Neural progenitor cell (in vitro differentiated cells): ENCODE measurements at regions not wholly inside any gene's neighbourhood (a gene's known extent, or its start where the extent isn't known, plus 50 kb on each side); places are given as distances from the start of the nearest gene placed in this dataset.

Experiments used
- DNase-seq: peaks from one replicate; pipeline ENCODE4 v3.0.0-alpha.2; 2016; ENCODE audit warnings: low spot score
- H2AFZ ChIP-seq: fragments of 200-600 bp; sonication (generic); replicated peaks from 2 replicates; pipeline ENCODE4 v1.6.1; 2016; ENCODE audit warnings: antibody characterized with exemption
- H3F3A ChIP-seq: fragments of 200-600 bp; sonication (generic); 2 replicates; pipeline ENCODE4 v1.6.1; 2016; ENCODE audit warnings: antibody characterized with exemption, low read depth
- H3K27ac ChIP-seq: fragments of 200-600 bp; sonication (generic); 2 replicates; pipeline ENCODE4 v1.5.1; 2016; ENCODE audit warnings: mild to moderate bottlenecking
- H3K27me3 ChIP-seq: fragments of 200-600 bp; sonication (generic); 2 replicates; pipeline ENCODE4 v1.6.1; 2016; ENCODE audit warnings: mild to moderate bottlenecking, moderate library complexity
- H3K36me3 ChIP-seq: fragments of 200-600 bp; sonication (generic); 2 replicates; pipeline ENCODE4 v1.5.1; 2016
- H3K4me1 ChIP-seq: fragments of 200-600 bp; sonication (generic); 2 replicates; pipeline ENCODE4 v1.6.1; 2016; ENCODE audit warnings: mixed run types
- H3K4me2 ChIP-seq: fragments of 200-600 bp; sonication (generic); 2 replicates; pipeline ENCODE4 v1.6.1; 2016
- H3K4me3 ChIP-seq: fragments of 200-600 bp; sonication (generic); 2 replicates; pipeline ENCODE4 v1.5.1; 2016
- H3K79me2 ChIP-seq: fragments of 200-600 bp; sonication (generic); 2 replicates; pipeline ENCODE4 v1.6.1; 2016; ENCODE audit warnings: low read depth
- H3K9ac ChIP-seq: fragments of 200-600 bp; sonication (generic); 2 replicates; pipeline ENCODE4 v1.6.1; 2016
- H3K9me3 ChIP-seq: fragments of 200-600 bp; sonication (generic); 2 replicates; pipeline ENCODE4 v1.5.1; 2016; ENCODE audit warnings: low read depth
- H4K20me1 ChIP-seq: fragments of 200-600 bp; sonication (generic); 2 replicates; pipeline ENCODE4 v1.6.1; 2016; ENCODE audit warnings: low read depth
- H3K27ac Mint-ChIP-seq: 3 replicates; pipeline ENCODE4 v1.8.0; 2021; ENCODE audit warnings: mixed read lengths
- H3K27me3 Mint-ChIP-seq: 2 replicates; pipeline ENCODE4 v1.8.0; 2022; ENCODE audit warnings: low read depth, mild to moderate bottlenecking, inconsistent platforms, moderate library complexity, mixed read lengths; ENCODE audit not compliant: insufficient read depth
- H3K36me3 Mint-ChIP-seq: 3 replicates; pipeline ENCODE4 v1.8.0; 2021; ENCODE audit warnings: mixed read lengths
- H3K4me1 Mint-ChIP-seq: 3 replicates; pipeline ENCODE4 v1.8.0; 2021; ENCODE audit warnings: mixed read lengths
- H3K4me3 Mint-ChIP-seq: 3 replicates; pipeline ENCODE4 v1.8.0; 2021; ENCODE audit warnings: mild to moderate bottlenecking, moderate library complexity, mixed read lengths
- H3K9me3 Mint-ChIP-seq: 3 replicates; pipeline ENCODE4 v1.8.0; 2020; ENCODE audit warnings: mixed read lengths
- CTCF ChIP-seq: fragments of 200-600 bp; sonication (generic); IDR thresholded peaks from 2 replicates; pipeline ENCODE4 v1.5.1; 2017; ENCODE audit warnings: antibody characterized with exemption, mild to moderate bottlenecking
- EZH2 ChIP-seq: fragments of 200-600 bp; sonication (generic); IDR thresholded peaks from 2 replicates; pipeline ENCODE4 v1.6.1; 2017; ENCODE audit warnings: antibody characterized with exemption, mild to moderate bottlenecking, moderate library complexity
- EZH2phosphoT487 ChIP-seq: fragments of 200-600 bp; sonication (generic); IDR thresholded peaks from 2 replicates; pipeline ENCODE4 v1.6.1; 2017; ENCODE audit warnings: antibody characterized with exemption

- Histone ChIP-seq H3K9me3 (no peaks in the 10 kb centered on the region), H3F3A (no peaks in the 10 kb centered on the region), H3K27me3 (no peaks in the 10 kb centered on the region), H2AFZ (peak overlapping the region; percentile 19), H3K79me2 (no peaks in the 10 kb centered on the region), H3K4me3 (no peak overlapping the region), H4K20me1 (no peaks in the 10 kb centered on the region), H3K4me1 (no peaks in the 10 kb centered on the region), H3K4me2 (no peak overlapping the region), H3K36me3 (no peaks in the 10 kb centered on the region), H3K27ac (no peak overlapping the region), H3K9ac (no peak overlapping the region)
- no peaks in the 10 kb centered on the region for H3K36me3 Mint-ChIP-seq
- TF ChIP-seq EZH2, result no peak
- no peak for TF ChIP-seq CTCF
- no peak for TF ChIP-seq EZH2phosphoT487
- H3K27me3 Mint-ChIP-seq, result no peaks in the 10 kb centered on the region
- H3K4me1 Mint-ChIP-seq, result no peaks in the 10 kb centered on the region
- no peak overlapping the region for H3K4me3 Mint-ChIP-seq
- H3K27ac Mint-ChIP-seq, result no peak overlapping the region
- no peak for DNase-seq
- no peaks in the 10 kb centered on the region for H3K9me3 Mint-ChIP-seq
These were observed 884.8 kb upstream of the ZEB2 start for GRCh38 chr2:145404690-145405089.

- Histone ChIP-seq H2AFZ (no peak overlapping the region), H3F3A (no peaks in the 10 kb centered on the region), H3K4me2 (no peak overlapping the region), H4K20me1 (no peaks in the 10 kb centered on the region), H3K4me3 (no peak overlapping the region), H3K79me2 (no peaks in the 10 kb centered on the region), H3K36me3 (no peaks in the 10 kb centered on the region), H3K27me3 (no peaks in the 10 kb centered on the region), H3K9ac (no peak overlapping the region), H3K9me3 (no peaks in the 10 kb centered on the region), H3K27ac (no peak overlapping the region), H3K4me1 (no peaks in the 10 kb centered on the region)
- TF ChIP-seq EZH2 (no peak), EZH2phosphoT487 (no peak), CTCF (no peak)
- Mint-ChIP-seq H3K9me3 (no peaks in the 10 kb centered on the region), H3K4me3 (no peak overlapping the region), H3K4me1 (no peaks in the 10 kb centered on the region), H3K36me3 (no peaks in the 10 kb centered on the region), H3K27me3 (no peaks in the 10 kb centered on the region), H3K27ac (no peak overlapping the region)
- no peak for DNase-seq
These were observed 882.9 kb upstream of the ZEB2 start for GRCh38 chr2:145402706-145403277.

- no peak for DNase-seq
- Mint-ChIP-seq H3K27me3 (no peaks in the 10 kb centered on the region), H3K4me1 (no peaks in the 10 kb centered on the region), H3K27ac (no peak overlapping the region), H3K36me3 (no peaks in the 10 kb centered on the region), H3K9me3 (no peaks in the 10 kb centered on the region), H3K4me3 (no peak overlapping the region)
- Histone ChIP-seq H3K9ac (no peak overlapping the region), H3K79me2 (no peaks in the 10 kb centered on the region), H3K9me3 (no peaks in the 10 kb centered on the region), H4K20me1 (no peaks in the 10 kb centered on the region), H3K27me3 (no peaks in the 10 kb centered on the region), H3K4me2 (no peak overlapping the region), H3K4me1 (no peaks in the 10 kb centered on the region), H2AFZ (no peak overlapping the region), H3K36me3 (no peaks in the 10 kb centered on the region), H3K27ac (no peak overlapping the region), H3K4me3 (no peak overlapping the region), H3F3A (no peaks in the 10 kb centered on the region)
- TF ChIP-seq CTCF (no peak), EZH2 (no peak), EZH2phosphoT487 (no peak)
These were observed 879.2 kb upstream of the ZEB2 start for GRCh38 chr2:145399131-145399530.
